ENCODE measurements at regions not wholly inside any gene's neighbourhood (a gene's known extent, or its start where the extent isn't known, plus 50 kb on each side); places are given as distances from the start of the nearest gene placed in this dataset.

DNA sequence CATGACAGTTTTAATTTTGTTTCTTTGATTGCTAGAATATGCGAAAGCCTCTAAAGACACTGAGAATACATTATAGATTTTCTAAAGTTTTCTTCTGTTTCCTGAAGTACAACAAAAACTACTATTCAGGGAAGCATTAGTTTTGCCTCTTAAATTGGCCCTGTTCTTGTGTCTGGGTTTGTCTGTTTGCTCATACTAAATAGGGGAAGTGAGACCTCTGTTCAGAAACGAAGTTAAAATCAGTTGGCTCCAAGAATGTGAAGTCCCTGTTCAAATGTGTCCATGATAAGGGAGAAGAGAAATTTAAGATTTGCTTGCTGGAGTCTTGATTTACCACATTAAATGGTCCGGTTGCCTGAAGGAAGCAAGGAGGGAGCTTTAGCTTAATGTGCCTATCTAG is 327.3 kb upstream of the GBE1 start:
- Histone ChIP-seq H3K4me3 (ENCODE audit: low read length in 2 of 2) (no peak overlapping the region), H3K27me3 (ENCODE audit: control insufficient read depth in 2 of 2, insufficient read depth in 1 of 2, low read length in 1 of 2) (no peaks in the 10 kb centered on the region), H3K4me1 (ENCODE audit: control insufficient read depth in 2 of 2, insufficient read depth in 2 of 2, low read length in 2 of 2) (no peaks in the 10 kb centered on the region), H3K9me3 (ENCODE audit: control insufficient read depth in 2 of 2, insufficient read depth in 1 of 2, low read length in 1 of 2) (no peaks in the 10 kb centered on the region), H3K27ac (ENCODE audit: low read depth in 1 of 2, low read length in 1 of 2) (no peak overlapping the region), H3K36me3 (ENCODE audit: control insufficient read depth in 2 of 2, insufficient read depth in 2 of 2, low read length in 1 of 2) (no peaks in the 10 kb centered on the region)
- DNase-seq (ENCODE audit: low read depth in 6 of 9, low spot score in 9 of 9), result no peak
- WGBS, result 58% methylated on average over 3 of the region's 3 CpGs

DNA sequence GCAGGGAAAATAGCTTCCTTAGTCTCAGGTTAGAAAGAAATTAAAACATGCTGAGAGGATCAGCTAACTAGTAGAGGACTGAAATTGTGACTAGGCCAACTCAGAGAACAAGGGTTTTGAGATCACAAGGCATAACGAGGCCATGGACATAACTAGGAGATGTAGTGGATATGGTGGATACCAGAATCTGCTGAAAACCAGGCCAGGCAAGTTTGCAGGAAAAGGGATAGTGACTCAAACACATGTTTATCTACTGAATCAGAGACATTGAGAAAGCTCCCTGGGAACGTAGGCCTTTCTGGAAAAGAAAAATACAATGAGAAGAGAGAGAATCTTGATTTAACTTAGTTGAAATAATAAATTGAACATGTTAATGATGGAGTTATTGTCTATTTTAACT is 326.5 kb upstream of the GBE1 start:
- Histone ChIP-seq H3K4me1 (ENCODE audit: control insufficient read depth in 2 of 2, insufficient read depth in 2 of 2, low read length in 2 of 2) (no peaks in the 10 kb centered on the region), H3K9me3 (ENCODE audit: control insufficient read depth in 2 of 2, insufficient read depth in 1 of 2, low read length in 1 of 2) (no peaks in the 10 kb centered on the region)

DNA sequence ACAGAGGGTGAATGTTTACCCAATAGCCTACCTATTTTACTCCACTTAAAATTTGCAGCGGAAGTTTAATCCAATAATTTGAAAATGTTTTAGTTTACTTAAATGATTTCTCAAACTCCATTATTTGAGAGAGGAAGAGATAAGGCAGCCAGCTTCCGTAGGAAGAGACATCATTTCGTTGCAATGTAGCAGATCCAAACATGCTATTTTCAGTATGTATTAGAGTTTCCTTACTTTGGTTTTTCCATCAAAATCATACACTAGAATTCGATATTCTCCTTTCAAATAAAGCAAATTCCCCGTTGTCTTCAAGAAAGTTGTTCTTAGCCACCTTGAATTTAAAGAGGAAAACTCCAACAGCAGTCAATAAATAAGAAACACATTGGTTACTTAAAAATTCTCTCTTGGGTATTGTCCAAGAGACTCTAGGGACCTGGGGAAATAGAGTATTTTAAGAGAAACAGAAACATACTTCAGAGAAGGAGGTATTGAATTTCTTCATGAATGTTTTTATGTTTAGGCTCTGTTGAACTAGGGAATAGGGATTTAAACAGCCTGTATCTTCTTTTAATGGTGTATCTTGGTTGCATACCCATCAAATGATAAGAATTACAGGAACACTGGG is 324.5 kb upstream of the GBE1 start:
- no peak for DNase-seq (ENCODE audit: low read depth in 6 of 9, low spot score in 9 of 9)
- no peaks in the 10 kb centered on the region for H3K36me3 ChIP-seq (ENCODE audit: control insufficient read depth in 2 of 2, insufficient read depth in 2 of 2, low read length in 1 of 2)
- no peaks in the 10 kb centered on the region for H3K4me1 ChIP-seq (ENCODE audit: control insufficient read depth in 2 of 2, insufficient read depth in 2 of 2, low read length in 2 of 2)
- no peaks in the 10 kb centered on the region for H3K9me3 ChIP-seq (ENCODE audit: control insufficient read depth in 2 of 2, insufficient read depth in 1 of 2, low read length in 1 of 2)
- no peak overlapping the region for H3K4me3 ChIP-seq (ENCODE audit: low read length in 2 of 2)
- H3K27me3 ChIP-seq (ENCODE audit: control insufficient read depth in 2 of 2, insufficient read depth in 1 of 2, low read length in 1 of 2), result no peaks in the 10 kb centered on the region
- WGBS, result 90% methylated on average over 5 of the region's 5 CpGs
- H3K27ac ChIP-seq (ENCODE audit: low read depth in 1 of 2, low read length in 1 of 2), result no peak overlapping the region

More for the DNA sequence above, 326.5 kb upstream of the GBE1 start:
- no peak for DNase-seq (ENCODE audit: low read depth in 6 of 9, low spot score in 9 of 9)
- Histone ChIP-seq H3K36me3 (ENCODE audit: control insufficient read depth in 2 of 2, insufficient read depth in 2 of 2, low read length in 1 of 2) (no peaks in the 10 kb centered on the region), H3K4me3 (ENCODE audit: low read length in 2 of 2) (no peak overlapping the region), H3K27ac (ENCODE audit: low read depth in 1 of 2, low read length in 1 of 2) (no peak overlapping the region), H3K27me3 (ENCODE audit: control insufficient read depth in 2 of 2, insufficient read depth in 1 of 2, low read length in 1 of 2) (no peaks in the 10 kb centered on the region)
- WGBS, result 87% methylated on average over 2 of the region's 2 CpGs

DNA sequence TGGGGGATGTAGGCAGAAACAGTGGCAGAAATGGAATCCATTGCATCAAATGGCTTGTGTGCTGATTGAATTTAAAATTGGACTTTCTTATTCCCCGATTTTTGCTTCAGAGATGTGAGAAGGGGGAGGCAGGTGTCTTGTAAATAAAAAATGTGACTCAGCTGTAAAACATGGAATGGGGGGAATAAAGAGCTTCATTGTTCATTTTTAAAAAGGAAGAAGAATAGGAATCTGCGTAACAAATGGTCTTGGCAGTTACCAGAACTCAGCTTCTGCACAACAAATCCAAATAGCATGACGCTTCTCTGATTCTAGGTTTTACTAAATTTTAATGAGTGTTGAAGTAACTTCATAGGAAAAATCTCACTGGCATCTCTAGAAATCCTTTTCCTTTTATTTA is 323.9 kb upstream of the GBE1 start:
- H3K27ac ChIP-seq (ENCODE audit: low read depth in 1 of 2, low read length in 1 of 2), result no peak overlapping the region
- no peaks in the 10 kb centered on the region for H3K36me3 ChIP-seq (ENCODE audit: control insufficient read depth in 2 of 2, insufficient read depth in 2 of 2, low read length in 1 of 2)
- DNase-seq (ENCODE audit: low read depth in 6 of 9, low spot score in 9 of 9), result no peak
- no peaks in the 10 kb centered on the region for H3K27me3 ChIP-seq (ENCODE audit: control insufficient read depth in 2 of 2, insufficient read depth in 1 of 2, low read length in 1 of 2)
- no peak overlapping the region for H3K4me3 ChIP-seq (ENCODE audit: low read length in 2 of 2)
- no peaks in the 10 kb centered on the region for H3K9me3 ChIP-seq (ENCODE audit: control insufficient read depth in 2 of 2, insufficient read depth in 1 of 2, low read length in 1 of 2)
- H3K4me1 ChIP-seq (ENCODE audit: control insufficient read depth in 2 of 2, insufficient read depth in 2 of 2, low read length in 2 of 2), result no peaks in the 10 kb centered on the region
- WGBS, result 93% methylated on average over 3 of the region's 3 CpGs

DNA sequence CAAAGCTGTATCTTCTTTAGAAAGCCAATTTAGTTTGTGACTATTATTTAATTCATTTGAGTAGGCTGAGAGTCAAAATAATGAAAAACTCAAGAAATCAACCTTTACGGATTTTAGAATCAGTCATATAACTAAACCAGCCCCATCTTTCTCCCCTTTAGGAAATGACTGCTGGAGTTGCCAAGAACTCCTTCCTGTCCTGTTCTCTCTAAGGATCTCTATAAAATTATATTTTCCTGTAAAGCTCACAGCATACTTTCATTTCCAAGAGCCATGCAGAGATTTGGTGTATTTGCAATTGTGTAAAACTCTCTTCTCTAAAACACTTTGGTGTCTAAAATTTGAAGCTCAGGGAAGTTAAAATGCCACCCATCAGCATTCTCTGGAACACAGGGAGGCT is 323.4 kb upstream of the GBE1 start:
- Histone ChIP-seq H3K27ac (ENCODE audit: low read depth in 1 of 2, low read length in 1 of 2) (no peak overlapping the region), H3K27me3 (ENCODE audit: control insufficient read depth in 2 of 2, insufficient read depth in 1 of 2, low read length in 1 of 2) (no peaks in the 10 kb centered on the region), H3K4me1 (ENCODE audit: control insufficient read depth in 2 of 2, insufficient read depth in 2 of 2, low read length in 2 of 2) (no peaks in the 10 kb centered on the region), H3K9me3 (ENCODE audit: control insufficient read depth in 2 of 2, insufficient read depth in 1 of 2, low read length in 1 of 2) (no peaks in the 10 kb centered on the region), H3K4me3 (ENCODE audit: low read length in 2 of 2) (no peak overlapping the region), H3K36me3 (ENCODE audit: control insufficient read depth in 2 of 2, insufficient read depth in 2 of 2, low read length in 1 of 2) (no peaks in the 10 kb centered on the region)
- DNase-seq (ENCODE audit: low read depth in 6 of 9, low spot score in 9 of 9), result no peak
- WGBS, result 88% methylated on average over 1 of the region's 1 CpG

DNA sequence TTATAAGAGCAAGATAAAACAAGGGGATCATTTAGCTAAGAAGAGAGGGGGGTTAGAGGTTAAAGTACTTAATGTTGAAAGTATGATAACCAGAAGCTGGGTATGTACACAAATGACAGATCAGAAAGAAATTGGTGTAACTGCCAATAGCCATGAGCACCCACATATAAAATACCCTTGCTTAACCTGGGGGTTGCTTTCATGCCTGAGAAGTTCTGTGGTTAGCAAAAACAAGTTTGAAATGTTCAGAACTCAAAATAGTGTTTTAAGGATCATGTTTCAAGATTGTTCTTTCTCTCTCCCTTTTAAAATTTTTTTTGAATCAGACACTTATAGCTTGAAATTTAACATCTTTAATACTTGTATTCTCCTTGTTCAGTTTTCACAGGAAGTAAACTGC is 321.4 kb upstream of the GBE1 start:
- Histone ChIP-seq H3K4me1 (ENCODE audit: control insufficient read depth in 2 of 2, insufficient read depth in 2 of 2, low read length in 2 of 2) (no peaks in the 10 kb centered on the region), H3K27me3 (ENCODE audit: control insufficient read depth in 2 of 2, insufficient read depth in 1 of 2, low read length in 1 of 2) (no peaks in the 10 kb centered on the region), H3K27ac (ENCODE audit: low read depth in 1 of 2, low read length in 1 of 2) (no peak overlapping the region), H3K9me3 (ENCODE audit: control insufficient read depth in 2 of 2, insufficient read depth in 1 of 2, low read length in 1 of 2) (no peaks in the 10 kb centered on the region), H3K4me3 (ENCODE audit: low read length in 2 of 2) (no peak overlapping the region), H3K36me3 (ENCODE audit: control insufficient read depth in 2 of 2, insufficient read depth in 2 of 2, low read length in 1 of 2) (no peaks in the 10 kb centered on the region)
- DNase-seq (ENCODE audit: low read depth in 6 of 9, low spot score in 9 of 9), result no peak

DNA sequence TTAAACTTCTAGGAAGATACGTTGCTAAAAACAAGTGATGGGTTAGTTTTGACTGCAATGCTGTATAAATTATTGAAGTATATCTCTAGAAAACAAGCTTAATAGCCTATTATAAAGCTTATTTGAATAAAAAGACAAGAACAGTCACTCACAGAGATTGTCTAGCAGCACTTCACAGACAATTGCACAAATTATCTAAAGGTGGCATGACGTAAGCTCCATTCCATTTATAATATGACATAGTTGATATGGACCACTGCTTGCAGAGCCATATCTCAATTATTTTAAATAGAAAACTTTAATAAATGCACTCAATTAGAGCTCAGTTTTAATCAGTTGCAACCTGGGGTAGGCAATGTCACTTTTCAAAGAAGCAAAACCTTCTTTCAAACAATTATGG is 319.9 kb upstream of the GBE1 start:
- Histone ChIP-seq H3K4me1 (ENCODE audit: control insufficient read depth in 2 of 2, insufficient read depth in 2 of 2, low read length in 2 of 2) (no peaks in the 10 kb centered on the region), H3K4me3 (ENCODE audit: low read length in 2 of 2) (no peak overlapping the region), H3K36me3 (ENCODE audit: control insufficient read depth in 2 of 2, insufficient read depth in 2 of 2, low read length in 1 of 2) (no peaks in the 10 kb centered on the region), H3K27ac (ENCODE audit: low read depth in 1 of 2, low read length in 1 of 2) (no peak overlapping the region), H3K9me3 (ENCODE audit: control insufficient read depth in 2 of 2, insufficient read depth in 1 of 2, low read length in 1 of 2) (no peaks in the 10 kb centered on the region), H3K27me3 (ENCODE audit: control insufficient read depth in 2 of 2, insufficient read depth in 1 of 2, low read length in 1 of 2) (no peaks in the 10 kb centered on the region)
- no peak for DNase-seq (ENCODE audit: low read depth in 6 of 9, low spot score in 9 of 9)
- WGBS, result 92% methylated on average over 2 of the region's 2 CpGs

DNA sequence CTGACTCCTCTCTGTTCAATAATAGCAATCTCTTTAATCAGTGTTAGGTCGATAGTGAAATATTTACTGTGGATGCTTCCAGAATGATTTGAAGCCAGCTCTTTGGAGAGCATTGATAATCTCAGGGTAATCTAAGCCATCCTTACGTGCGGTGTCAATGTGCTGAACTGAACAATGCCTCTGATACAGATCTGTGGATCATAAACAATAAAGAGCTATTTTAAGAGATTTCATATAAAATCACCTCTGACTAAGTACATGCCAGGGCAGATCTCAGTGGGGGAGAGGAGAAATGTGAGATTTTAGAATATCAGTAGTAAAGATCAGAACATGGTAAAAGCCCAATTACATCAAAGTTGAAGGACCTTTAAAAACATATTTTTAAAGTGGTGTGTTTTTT is 319.3 kb upstream of the GBE1 start:
- no peaks in the 10 kb centered on the region for H3K9me3 ChIP-seq (ENCODE audit: control insufficient read depth in 2 of 2, insufficient read depth in 1 of 2, low read length in 1 of 2)
- 87% methylated on average over 3 of the region's 3 CpGs for WGBS
- H3K4me1 ChIP-seq (ENCODE audit: control insufficient read depth in 2 of 2, insufficient read depth in 2 of 2, low read length in 2 of 2), result no peaks in the 10 kb centered on the region
- H3K27ac ChIP-seq (ENCODE audit: low read depth in 1 of 2, low read length in 1 of 2), result no peak overlapping the region
- no peaks in the 10 kb centered on the region for H3K27me3 ChIP-seq (ENCODE audit: control insufficient read depth in 2 of 2, insufficient read depth in 1 of 2, low read length in 1 of 2)
- no peak overlapping the region for H3K4me3 ChIP-seq (ENCODE audit: low read length in 2 of 2)
- H3K36me3 ChIP-seq (ENCODE audit: control insufficient read depth in 2 of 2, insufficient read depth in 2 of 2, low read length in 1 of 2), result no peaks in the 10 kb centered on the region
- no peak for DNase-seq (ENCODE audit: low read depth in 6 of 9, low spot score in 9 of 9)

DNA sequence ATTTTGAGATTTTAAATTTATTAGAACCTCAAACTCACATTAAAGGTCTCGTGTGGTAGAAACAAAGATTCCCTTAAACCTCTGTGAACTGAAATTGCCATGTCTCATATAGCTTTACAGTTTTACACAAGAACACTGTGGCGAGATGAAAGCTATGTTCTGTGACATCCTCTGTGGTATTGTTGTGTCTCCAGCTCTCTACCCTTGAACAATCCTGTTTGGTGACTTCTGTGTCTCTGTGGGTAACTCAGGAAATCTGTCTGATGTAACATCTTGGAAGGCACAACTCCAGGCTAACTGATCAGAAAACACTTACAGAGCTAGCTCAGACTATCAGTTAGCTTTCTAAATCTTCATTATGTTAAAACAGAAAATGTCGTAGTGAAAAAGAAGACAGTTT is 318.8 kb upstream of the GBE1 start:
- Histone ChIP-seq H3K4me1 (ENCODE audit: control insufficient read depth in 2 of 2, insufficient read depth in 2 of 2, low read length in 2 of 2) (no peaks in the 10 kb centered on the region), H3K4me3 (ENCODE audit: low read length in 2 of 2) (no peak overlapping the region), H3K9me3 (ENCODE audit: control insufficient read depth in 2 of 2, insufficient read depth in 1 of 2, low read length in 1 of 2) (no peaks in the 10 kb centered on the region), H3K27ac (ENCODE audit: low read depth in 1 of 2, low read length in 1 of 2) (no peak overlapping the region), H3K27me3 (ENCODE audit: control insufficient read depth in 2 of 2, insufficient read depth in 1 of 2, low read length in 1 of 2) (no peaks in the 10 kb centered on the region), H3K36me3 (ENCODE audit: control insufficient read depth in 2 of 2, insufficient read depth in 2 of 2, low read length in 1 of 2) (no peaks in the 10 kb centered on the region)
- WGBS, result 65% methylated on average over 3 of the region's 3 CpGs
- peak in 2 of 9 donors; percentile 1 to 35 for DNase-seq (ENCODE audit: low read depth in 6 of 9, low spot score in 9 of 9)

All from thymus (tissue), 11 donors.